Stimulated activated CD8-positive, alpha-beta memory T cell treated with anti-CD3 and anti-CD28 coated beads, Interleukin-2, amount 100 ng/mL, for 1 hour (primary cell): ENCODE measurements at regions not wholly inside any gene's neighbourhood (a gene's known extent, or its start where the extent isn't known, plus 50 kb on each side); places are given as distances from the start of the nearest gene placed in this dataset.

Experiments used
- DNase-seq, 2 donors: peaks; one replicate each; pipeline ENCODE4 v3.0.0-alpha.2; 2020; ENCODE audit warnings: low read depth in 2 of 2

- no peak for DNase-seq
Observed at GRCh38 chr13:105363261-105364190, 1171.9 kb downstream of the EFNB2 start.

GRCh38 chr13:105353654-105354053, 1181.8 kb downstream of the EFNB2 start:
- DNase-seq: no peak

DNA sequence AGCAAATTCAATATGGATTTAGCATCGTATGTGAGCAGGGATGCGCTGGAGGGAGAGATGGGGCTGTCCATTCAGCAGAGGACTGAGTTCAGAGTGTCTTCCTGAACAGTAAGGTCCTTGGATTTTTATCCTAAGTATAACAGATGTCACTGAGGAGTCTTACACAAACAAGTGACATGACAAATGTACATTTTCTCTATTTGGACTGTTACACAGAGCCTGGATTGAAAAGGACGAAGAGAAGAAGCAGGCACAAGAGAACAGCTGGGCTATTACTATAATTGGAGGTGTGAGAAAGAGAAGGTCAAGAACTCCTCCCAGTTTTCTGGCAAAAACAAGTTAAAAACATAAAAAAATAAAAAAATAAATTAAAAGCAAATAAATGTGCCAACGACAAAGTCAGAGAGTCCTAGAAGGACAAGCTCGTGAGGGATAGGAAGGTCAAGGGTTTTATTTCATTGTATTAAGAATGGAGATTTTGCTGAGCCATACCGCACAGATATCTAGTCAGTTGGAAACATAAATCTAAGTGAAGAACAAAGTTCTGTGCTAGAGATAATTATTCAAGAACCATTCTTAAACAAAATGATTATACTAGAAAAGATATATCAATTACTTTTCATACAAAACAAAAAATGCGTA, 1186.3 kb downstream of the EFNB2 start:
- no peak for DNase-seq

- DNase-seq: no peak
Observed at GRCh38 chr13:105346141-105346775, 1189.2 kb downstream of the EFNB2 start.

DNA sequence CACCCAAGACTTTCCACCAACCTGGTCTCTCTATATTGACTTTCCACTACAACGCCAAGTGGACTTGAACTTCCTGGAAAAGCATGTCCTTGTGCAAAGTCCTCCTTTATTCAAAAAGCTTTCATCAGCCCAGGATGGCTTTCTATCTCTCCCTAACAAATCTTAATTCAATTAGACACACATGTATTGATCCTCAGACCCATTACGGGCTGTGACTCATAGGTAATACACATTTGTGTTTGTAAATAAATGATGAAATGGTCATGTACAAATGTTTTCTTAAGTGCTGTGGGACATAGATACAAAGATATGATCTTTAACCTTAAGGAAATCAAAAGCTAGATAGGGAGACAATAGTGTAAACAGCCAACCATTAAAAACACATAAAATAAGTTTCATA, 1189.7 kb downstream of the EFNB2 start:
- DNase-seq: no peak

- DNase-seq: no peak
Observed at GRCh38 chr13:105345131-105345530, 1190.3 kb downstream of the EFNB2 start.

GRCh38 chr13:105343134-105343806, 1192.2 kb downstream of the EFNB2 start:
- no peak for DNase-seq

GRCh38 chr13:105342281-105342820, 1193.1 kb downstream of the EFNB2 start:
- no peak for DNase-seq

DNA sequence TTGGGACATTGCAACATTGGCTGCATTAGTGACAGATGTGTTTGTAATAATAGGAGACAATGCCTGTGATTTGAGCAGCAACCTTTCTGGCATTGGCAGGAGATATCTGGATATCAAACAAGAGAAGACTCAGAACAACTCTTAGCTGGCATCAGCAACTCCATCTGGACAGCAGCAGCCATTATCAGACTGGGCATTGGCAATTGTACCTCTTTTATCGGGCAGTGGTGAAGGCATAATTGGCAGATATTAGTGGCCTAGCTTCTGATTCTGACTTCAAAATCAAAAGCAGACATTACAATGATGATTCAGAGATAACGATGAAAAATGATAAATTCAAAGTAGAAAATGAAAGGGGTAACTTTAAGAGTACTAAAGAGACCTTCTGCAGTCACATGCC, 1193.7 kb downstream of the EFNB2 start:
- no peak for DNase-seq

DNA sequence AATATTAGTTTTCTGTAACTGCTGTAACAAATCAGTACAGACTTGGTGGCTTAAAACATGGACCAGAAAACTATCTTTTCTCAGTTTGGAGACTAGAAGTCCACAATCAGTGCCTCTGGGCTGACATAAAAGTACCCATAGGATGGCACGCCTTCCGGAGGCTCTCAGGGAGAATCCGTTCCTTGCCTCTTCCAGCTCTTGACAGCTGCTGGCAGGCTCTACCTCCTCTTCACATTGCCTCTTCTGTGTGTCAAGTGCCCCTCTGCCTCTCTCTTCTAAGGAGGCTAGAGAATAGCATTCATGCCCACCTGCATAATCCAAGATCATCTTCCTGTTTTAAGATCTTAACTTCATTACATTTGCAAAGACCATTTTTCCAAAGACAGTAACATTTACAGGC, 1194.2 kb downstream of the EFNB2 start:
- no peak for DNase-seq

DNA sequence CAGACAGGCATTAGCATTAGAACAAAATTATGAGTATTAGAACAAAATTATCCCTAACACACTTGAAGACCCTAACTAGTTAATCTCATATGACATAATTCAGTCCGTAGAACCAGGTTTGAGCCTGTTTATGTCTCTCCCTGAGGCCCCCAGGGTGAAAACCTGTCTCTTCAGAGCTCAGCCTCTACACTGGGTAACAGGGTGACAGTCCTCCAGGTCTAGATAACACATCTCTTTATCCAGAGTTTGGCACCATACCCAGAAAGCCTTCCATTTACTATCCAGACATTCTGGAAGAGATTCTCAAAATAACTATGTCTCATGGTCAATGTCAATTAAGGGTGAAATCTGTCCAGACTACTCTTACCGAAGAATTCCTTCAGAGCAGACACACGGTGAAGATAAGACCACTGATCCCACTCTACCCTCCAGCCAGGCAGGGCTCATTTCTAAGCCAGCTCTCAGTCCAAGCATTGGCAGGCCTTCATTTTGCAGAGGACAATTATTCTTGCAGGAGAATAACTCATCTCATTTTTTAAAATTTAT, 1195.3 kb downstream of the EFNB2 start:
- DNase-seq: no peak

- no peak for DNase-seq
Observed at GRCh38 chr13:105338773-105339172, 1196.7 kb downstream of the EFNB2 start.

DNA sequence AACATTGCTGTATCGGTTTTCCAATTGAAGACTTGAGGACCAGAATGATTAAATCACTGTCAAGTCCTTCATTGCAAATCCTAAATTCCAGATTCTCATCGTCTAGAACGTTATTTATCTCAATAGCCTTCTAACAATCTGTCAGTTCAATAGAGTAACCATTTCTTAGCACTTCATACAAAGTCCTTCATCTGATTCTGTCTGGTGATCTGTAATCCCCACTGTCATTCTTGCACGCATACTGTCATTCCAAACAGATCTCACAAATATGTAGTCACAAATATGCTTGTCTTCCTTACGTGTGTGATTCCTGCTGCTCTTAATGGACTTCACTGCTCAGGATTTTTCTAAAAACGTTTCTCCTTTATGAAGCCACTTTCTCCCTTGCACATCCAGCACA, 1197.5 kb downstream of the EFNB2 start:
- DNase-seq: no peak

DNA sequence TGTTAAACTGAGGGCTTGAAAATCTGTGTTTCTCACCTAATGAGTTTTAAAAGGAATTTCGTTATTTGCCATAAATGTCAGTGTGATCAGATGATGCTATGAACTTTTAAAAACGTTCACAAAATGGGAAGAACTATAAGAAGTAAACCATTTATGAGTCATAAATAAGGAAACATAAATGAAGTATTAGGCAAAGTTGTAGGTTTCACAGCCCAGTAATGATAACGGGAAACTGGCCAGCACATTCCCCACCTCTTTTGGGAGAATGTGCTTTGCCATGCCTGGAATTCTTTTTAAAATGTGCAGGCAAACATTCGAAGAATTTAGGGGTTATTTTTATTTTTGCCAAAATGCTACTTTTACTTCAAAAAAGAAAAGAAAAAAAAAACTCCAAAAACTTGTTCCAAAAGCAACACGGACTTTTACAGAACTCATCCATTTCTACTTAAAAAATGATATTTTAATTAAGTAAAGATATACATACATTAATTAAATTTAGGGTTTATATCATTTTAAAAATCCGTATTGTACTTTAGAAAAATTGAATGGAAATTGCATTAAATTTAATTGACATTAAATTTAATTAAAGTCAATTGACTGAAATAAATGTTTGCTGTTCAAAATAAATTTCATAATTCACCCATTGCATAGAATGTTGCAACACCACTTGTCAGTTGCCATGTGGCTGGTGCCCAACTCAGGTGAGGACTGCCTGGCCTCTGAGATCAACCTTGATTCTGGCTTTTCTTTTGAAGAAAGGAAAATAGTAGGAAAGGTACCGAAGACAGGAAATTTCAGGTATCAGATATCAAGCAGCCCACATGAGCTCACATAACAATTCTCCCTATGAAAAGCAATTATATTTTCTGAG, 1198.5 kb downstream of the EFNB2 start:
- no peak for DNase-seq

DNA sequence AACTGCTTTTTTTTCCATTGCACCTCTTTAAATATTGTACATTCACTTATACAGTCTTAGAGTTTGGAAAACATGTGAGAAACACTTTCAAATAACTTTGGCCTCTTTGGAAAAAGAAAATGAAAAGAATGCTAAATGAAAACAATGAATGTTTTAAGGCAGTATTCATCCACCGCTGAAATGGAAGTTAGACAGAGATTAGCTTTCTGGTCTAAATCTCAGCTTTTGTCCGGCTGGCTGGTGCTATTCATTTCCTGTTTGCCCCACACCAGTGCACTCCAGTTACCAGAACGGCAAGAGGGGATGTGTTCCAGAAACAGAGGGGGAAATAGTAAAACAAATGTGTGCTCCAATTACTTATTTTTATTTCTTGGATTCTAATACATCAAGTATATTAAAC, 1201.3 kb downstream of the EFNB2 start:
- DNase-seq: no peak

DNA sequence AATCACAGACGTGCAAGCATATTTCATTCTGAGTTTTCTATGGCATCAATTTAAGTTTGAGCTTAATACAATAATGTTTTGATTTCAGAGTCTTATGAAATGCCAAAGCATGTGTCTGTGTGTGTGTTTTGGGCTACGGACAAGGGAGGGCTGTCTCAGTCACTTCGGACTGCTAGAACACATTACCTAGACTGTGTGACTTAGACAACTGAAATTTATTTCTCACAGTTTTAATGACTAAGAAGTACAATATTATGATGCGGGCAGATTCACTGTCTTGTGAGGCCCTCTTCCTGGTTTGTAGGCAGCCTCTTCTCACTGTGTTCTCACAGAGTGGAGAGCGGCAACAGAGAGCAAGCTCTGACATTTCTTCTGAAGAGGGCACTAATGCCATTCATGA, 1202.0 kb downstream of the EFNB2 start:
- DNase-seq: no peak

DNA sequence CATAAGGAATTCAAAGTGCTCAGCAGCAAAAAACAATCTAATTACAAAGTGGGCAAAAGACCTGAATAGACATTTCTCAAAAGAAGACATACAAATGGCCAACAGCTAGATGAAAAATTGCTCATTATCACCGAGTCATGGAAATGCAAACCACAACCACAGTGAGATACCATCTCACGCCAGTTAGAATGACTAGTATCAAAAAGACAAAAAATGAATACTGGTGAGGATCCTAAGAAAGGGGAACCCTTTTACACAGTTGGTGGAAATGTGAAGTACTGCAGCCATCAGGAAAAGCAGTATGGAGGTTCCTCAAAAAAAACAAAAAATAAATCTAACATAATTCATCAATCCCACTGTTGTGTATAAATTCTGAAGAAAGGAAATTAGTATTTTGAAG, 1206.1 kb downstream of the EFNB2 start:
- DNase-seq: no peak

DNA sequence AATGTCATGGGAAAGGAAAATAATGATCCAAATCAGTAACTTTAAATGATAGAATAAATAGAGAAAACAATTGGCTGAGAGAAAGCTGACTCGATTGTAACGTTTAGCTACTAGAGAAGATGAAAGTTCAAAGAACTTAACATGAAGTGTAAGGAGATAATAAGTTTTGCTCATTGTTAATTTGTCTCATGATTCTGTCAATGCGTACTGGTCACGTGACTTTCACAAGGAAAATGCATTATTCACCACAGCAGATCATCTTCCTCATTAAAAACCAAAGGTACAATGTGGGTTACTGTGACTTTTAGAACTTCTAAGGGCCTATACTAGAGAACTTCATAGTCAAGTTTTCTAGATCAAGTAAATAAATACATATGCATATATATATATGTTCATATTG, 1207.2 kb downstream of the EFNB2 start:
- no peak for DNase-seq

DNA sequence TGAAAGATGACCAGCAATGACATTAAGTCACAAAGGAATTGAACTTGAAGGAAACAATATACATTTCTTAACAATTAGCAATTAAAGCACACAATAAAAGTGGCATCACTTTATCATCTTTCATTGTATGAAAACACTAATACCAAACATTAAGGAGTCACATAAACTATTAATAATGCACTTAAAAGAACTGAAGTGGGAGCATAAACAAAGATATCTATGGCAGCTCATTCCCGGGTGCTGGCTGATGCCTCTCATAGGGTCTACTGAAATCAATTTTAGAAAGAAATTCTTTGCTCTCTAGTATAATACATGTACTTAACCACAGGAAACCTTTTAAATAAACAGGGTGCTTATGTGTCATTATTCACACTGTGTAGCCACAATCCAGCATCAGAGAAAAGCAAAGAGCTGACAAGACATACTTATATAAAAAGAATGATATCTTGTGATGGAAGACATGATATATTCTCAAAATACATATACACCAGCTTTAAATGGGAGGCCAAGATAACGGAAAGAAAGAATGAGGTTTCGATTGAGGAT, 1207.8 kb downstream of the EFNB2 start:
- DNase-seq: no peak

DNA sequence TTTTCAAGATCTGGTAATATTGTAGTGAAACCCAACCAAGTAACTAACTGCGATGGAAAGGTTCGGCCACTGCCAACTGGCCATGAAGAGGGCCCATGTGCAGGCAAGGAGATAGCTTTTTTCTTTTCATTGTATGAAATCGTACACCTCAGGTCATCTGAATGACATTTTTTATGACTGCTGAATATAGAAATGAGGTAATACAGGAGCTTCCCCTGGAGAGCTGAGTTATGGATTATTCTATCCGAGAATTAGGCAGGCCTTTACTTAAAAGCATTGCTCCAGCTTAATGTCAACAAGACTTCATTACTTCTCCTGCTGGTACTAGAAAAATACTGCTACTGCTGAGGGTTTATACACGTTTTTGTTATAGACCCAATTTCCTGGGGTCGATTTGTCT, 1215.6 kb downstream of the EFNB2 start:
- no peak for DNase-seq
